HG02840 (cell line): ENCODE measurements at regions not wholly inside any gene's neighbourhood (a gene's known extent, or its start where the extent isn't known, plus 50 kb on each side); places are given as distances from the start of the nearest gene placed in this dataset.
"Not testable (repeated sequence)": the region's sequence is repeated elsewhere in the genome, so short reads cannot be mapped to it uniquely, and the experiment has no call there.

Experiments
- ATAC-seq: cut with Tn5 transposase; IDR thresholded peaks from one replicate; pipeline ENCODE4 v1.9.1; 2021; ENCODE audit warnings: mild to moderate bottlenecking, moderate library complexity, moderate number of reproducible peaks; ENCODE audit not compliant: unreplicated experiment, low FRiP score

DNA sequence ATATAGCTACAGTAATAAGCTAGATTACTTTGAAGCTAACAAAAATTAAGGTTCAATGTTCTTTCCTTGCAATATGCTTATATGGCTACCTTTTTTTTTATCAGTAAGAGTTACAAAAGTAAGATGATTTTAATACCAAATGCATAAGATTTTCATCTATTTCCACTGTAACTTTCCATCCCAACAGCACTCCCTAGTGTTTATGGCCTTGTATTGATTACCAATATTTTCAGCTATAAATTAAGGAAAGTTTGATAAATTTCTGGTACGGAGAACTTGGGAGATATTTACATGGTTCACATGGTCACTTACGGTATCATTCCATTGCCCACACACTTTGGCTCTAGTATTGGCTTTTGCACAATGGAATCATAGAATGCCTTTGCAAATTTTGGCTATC is 448.9 kb upstream of the PABPC4L start:
- no peak for ATAC-seq

DNA sequence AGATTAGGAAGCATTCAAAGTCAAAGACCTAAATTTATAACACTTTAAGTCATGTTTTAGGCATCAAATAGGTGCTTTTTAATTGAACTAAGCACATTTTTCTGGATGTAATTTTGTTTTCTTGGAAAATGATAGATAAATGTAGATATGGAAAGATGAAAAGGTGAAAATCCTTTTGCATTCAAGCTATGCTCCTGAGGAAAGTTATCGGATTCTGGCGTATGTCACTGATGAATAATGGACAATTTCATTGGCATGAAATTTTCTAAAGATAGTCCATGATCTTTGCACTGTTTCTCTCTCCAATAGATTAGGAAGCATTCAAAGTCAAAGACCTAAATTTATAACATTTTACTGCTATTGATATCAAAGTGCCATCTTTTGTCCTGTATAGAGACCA is 444.2 kb upstream of the PABPC4L start:
- ATAC-seq, result no peak

DNA sequence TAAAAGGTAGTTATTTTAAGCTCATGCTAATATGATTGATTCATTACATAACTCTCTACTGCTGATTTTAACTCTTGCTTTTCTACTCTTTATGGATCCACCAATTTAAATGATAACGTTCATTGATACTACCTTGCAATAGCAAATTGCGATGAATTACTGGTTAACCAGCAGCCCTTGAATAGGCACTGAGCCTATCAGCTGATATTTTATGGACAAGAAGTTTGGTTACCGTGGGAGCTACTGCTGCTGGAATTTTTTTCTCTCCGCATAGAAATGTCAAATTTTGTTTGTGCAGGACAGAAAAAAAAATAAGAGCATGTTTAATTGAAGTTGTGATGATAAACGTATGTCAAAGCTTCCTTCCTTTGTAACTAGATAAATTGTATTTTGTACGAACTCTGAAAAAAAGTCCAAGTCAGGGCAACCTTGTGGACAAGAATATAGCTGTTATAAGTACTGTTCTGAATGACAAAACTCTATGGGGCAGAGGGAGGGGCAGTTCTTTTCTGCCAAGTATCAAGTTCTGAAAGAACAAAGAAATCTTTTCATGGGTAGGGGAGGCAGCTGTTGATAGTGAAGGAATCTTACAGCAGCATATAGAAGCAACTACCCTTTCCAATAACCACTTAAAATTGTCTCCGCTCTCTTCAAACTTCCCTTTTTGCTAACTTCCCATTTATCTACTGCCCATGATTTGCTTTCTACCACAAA is 434.9 kb upstream of the PABPC4L start:
- no peak for ATAC-seq

DNA sequence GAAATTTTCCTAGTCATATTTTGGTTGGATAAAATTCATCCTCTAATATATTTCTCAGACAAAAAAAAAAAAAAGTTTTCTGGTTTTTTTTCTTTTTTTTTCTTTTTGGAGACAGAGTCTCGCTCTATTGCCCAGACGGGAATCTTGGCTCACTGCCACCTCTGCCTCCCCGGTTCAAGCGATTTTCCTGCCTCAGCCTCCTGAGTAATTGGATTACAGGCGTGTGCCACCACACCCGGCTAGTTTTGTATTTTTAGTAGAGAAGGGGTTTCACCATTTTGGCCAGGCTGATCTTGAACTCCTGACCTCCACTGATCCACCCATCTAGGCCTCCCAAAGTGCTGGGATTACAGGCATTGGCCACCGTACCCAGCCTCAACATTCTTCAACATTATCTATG is 432.7 kb upstream of the PABPC4L start:
- no peak for ATAC-seq

DNA sequence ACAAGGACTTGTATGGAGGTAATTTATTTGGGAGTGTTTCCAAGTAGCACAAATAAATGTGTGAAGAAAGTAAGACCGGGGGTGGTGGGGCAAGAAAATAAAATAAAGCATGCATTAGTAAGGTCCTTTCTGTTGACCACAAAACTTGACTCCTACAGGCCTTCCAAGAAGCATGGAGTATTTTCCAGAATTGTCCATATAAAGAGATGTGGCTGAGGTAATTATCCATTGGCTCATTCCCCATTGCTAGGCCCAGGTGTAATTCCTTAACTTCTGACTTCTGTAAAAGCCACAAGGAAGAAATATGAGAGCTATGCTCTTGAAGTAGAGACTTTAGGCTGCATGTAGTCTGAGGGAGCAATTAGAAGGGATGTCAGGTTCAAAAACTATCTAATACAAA is 430.5 kb upstream of the PABPC4L start:
- ATAC-seq, result no peak

DNA sequence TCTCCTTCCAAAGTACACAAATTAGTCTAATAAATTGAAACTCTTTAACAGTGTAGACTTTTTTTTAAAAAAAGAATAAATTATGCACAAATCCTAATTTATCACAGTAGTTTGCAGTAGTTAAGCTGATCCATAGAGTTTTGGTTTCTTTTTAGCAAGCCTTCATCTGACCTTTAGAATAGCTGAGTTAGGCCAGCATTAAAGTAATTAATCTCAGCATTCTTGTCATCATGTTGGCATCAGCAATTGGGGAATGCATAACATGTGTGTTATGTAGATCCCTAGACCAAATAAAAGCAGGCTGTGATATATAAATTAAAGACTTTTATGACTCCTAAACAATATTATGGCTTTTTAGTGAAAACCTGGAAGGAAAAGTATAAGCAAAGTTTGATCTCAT is 426.5 kb upstream of the PABPC4L start:
- no peak for ATAC-seq

DNA sequence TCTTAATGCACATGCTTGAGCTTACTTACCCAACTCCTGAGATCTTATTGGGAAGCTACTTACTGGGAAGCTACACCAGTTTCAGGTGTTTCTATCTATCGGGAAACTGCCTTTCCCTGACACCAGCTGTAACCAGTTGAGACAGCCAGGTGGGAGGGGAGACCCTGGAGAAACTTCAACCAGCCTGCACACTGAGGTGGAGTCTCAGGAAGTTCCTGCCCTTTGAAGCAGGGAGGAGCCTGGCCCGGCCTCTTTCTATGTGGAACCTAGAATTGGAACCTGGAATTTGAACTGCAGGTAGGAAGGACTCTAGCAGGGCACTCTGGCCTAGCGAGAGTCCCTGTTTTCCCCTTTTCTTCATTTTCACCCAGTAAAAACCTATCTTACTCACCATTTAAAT is 425.8 kb upstream of the PABPC4L start:
- no peak for ATAC-seq

DNA sequence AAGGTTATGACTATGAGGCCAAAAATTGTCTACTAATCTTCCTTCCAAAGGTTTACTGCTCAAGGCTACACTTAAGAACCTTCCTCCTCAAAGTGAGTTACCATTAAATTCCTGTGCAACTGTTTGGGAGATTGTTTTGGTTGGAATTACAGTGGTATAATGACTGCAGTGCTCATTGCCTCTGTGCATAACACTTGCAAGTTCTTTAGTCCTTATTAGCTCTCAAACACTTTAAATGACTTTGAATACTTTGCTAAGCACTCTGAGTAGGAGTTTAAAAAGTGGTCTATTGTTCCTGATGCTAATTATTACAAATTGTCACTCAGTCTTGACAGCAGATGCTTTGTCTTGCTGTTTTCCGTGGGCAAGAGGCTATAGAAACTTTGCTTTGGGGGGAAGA is 422.8 kb upstream of the PABPC4L start:
- no peak for ATAC-seq

DNA sequence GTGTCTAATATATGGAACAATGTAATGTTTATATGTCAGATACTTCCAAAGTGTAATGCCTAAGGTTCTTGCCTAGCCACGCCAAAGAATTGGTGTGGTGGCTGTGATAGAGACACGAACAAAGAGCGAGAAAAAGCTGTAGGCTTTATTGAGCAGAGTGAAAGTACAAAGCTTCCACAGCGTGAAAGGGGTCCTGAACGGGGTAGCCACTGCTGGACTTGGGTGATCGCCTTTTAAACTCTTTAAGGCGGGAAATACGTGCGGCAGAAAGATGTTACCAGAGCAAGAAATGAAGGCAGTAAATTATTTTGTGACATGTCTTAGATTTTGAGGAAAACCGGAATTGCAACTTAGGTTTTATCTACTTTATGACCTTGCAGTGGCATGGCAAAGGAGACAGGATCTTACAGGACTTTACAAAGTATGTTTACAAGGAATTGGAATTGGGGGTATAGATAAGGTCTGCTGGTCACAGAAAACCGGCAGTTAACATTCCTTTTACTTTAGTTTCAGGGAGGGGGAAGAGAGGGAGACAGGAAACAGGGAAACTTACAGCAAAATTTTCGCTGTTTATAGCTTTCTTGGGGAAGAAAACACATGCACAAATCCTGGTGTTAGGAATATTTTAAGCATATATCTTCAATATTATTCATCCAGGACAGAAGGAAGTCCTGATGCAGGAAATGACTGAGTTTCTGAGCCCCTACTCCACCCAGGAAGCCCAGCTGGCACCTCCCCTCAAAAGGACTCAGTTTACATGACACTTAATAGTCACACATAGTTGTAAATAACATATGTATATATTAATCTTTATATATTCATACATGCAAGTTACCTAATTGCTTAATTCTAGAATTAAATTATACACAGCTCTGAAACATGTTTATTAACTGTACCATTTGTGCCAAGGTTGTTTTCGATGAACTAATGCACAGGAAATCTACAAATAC is 421.3 kb upstream of the PABPC4L start:
- ATAC-seq, result not testable (repeated sequence)

DNA sequence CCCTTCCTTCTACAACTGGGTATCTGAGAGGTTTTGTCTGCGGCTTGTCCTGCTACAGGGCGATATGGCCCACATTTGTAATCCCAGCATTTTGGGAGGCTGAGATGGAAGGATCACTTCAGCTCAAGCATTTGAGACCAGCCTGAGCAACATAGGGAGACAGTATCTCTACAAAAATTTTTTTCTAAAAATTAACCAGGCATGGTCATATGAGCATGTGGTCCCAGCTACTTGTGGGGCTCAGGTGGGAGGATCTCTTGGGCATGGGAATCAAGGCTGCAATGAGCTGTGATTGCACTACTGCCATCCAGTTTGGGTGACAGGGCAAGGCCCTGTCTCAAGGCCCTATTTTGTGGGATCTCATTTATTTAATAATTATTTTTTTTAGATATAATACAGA is 420.6 kb upstream of the PABPC4L start:
- no peak for ATAC-seq

DNA sequence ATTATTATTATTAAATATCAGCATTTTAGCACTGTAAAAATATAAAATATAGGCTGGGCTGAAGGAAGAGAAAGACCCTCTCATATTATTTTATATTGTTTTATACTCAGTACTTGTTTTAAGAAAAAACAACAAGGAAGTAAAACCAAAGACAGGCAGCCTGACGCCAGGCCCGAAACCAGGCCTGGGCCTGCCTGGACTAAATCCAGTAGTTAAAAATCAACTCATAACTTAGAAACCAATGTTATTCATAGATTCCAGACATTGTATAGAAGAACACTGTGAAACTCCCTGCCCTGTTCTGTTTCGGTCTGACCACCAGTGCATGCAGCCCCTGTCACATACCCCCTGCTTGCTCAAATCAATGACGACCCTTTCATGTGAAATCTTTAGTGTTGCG is 420.1 kb upstream of the PABPC4L start:
- not testable (repeated sequence) for ATAC-seq

DNA sequence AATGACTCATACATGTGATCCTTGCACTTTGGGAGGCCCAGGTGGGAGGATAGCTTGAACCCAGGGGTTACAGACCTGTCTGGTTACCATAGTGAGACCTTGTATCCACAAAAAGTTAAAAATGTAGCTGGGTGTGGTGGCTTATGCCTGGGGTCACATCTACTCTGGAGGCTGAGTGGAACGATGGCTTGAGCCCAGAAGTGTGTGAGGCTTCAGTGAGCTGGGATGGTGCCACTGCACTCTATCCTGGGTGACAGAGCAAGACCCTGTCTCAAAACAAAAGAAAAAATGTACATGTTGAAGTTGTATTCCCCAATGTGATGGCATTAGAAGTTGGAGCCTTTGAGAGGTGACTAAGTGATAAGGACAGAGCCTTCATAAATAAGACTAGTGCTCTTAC is 409.4 kb upstream of the PABPC4L start:
- no peak for ATAC-seq

DNA sequence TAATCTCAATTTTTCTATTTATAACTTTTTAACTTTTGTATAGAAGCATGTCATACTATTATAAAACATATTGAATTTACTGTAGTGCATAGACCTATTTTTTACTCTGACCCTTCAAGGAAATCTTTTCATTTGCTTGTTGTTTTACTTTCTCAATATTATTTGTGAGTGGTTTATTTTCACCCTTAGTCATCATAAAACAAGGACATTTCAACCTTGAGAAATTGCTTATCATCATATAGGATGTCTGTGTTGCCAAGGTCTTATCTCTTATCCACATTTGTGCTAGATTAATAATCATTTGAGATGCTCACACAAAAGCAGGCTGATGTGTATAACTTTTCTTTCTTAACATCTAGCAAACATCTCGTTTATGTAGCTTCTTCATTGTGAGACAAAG is 408.6 kb upstream of the PABPC4L start:
- no peak for ATAC-seq

DNA sequence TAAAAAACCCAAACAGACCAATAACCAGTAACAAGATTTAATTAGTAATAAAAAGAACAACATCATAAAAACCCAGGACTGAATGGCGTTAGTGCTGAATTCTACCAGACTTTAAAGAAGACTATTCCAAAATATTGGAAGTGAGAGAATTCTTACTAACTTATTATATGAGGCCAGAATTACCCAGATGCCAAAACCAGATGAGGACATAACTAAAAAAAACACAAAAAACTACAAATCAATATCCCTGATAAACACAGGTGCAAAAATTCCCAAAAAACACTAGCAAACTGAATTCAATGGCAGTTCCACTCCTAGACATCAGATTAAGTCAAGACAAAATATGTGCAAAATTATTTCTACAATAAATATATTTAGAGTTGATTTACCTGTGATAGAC is 400.1 kb upstream of the PABPC4L start:
- ATAC-seq, result no peak

DNA sequence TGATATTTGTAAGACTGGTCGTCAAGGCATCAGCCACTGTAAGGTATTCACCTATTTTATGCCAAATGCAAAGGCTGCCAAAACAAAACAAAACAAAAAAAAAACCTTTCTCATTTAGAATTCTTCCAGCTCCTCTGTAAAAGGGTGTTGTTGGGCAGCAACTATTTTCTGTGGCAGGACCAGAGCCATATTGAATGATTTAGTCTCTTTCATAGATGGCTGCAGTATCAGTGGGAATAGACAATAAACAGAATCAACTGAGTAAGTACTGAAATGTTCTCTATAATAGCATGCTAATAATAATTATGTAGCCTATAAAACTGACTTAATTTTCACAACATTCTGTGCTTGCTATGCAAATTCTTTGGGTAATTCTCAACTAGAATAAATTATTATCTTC is 389.7 kb upstream of the PABPC4L start:
- ATAC-seq, result no peak

DNA sequence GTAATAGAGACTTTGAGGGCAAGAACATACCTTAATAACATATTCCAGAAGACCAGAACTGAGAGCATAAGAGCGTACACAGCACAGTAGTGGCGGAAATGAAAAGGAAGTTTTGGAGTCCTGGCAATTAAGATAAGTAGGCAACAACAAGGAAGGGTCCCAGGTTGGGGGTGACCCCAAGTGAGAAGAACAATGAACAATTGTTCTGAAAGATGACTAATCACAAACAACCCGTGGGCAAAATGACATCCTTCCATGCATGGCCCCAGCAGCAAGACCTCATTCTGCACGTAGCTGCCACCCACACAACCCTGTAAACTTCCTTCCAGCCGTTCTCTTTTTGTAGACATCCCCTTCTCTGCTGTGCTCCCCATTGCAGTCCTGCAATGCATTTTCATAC is 384.4 kb upstream of the PABPC4L start:
- no peak for ATAC-seq

DNA sequence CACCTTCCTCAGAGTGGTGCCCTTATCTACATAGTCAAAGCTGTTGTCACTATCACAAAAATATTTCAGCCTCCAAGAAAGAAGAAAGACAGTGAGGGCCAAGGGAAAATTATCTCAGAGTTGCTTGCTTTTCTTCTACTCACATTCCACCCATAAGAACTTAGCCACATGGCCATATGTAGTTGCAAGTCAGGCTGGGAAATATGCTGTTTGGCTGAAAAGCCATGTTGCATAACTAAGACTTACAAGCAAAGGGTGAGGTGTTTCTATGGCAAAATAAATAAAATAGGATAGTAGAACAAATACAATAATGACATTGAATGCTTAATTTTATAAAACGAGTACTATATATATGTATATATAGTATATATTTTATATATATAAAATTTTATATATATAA is 365.9 kb upstream of the PABPC4L start:
- ATAC-seq, result no peak

DNA sequence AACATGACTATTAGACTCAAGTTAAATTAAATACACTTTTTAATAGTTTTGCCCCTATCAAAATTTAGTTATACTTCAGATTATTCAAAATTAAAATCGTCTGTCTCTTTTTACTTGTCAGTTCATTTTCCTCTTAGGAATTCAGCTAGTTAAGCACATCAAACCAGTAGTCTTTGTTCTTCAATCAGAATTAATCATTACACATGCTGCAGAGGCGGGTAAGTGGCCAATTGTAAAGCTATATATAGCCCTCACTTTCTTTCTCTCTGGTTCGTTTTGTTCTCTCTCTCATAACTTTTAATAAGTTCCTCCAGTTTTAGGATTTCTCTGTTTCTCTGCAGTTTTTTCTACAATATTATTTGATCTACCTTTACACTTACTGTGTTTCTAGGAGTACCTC is 359.1 kb upstream of the PABPC4L start:
- ATAC-seq, result no peak

DNA sequence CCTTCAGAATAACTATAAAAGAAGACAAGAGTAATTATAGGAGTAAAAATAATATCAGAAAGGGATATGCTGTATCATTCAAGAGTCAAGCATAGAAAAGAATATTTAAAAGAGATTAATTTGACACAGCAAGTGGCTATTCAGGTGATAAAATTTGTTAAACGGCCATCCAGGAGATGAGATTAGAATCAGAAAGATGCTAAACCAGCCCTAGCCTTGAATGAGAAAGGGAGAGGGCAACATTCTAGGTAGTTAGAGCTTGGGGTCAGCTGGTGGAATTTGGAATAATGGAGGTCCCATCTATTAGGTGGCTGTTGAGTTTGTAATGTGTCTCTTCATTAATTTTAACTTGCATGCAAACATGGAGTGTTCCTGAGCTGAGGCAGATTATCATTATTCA is 350.5 kb upstream of the PABPC4L start:
- ATAC-seq, result no peak

DNA sequence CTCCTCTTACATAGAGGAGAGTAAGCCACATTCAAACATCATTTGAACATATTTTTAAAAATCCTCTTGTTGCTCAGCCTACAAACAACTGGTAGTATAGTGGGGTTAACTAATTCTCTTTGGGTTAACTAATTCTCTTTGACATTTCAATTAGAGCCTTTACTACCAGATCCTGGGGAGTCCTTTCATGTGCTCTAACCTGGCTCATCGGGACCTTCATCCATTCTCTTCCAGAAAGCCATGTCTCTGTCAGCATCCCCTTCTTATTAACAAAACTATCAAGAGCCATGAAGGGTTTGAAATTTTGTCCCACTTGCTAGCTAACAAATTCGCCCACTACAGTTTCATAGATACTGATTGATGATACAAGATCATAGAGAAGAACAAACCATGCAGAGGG is 349.8 kb upstream of the PABPC4L start:
- no peak for ATAC-seq

DNA sequence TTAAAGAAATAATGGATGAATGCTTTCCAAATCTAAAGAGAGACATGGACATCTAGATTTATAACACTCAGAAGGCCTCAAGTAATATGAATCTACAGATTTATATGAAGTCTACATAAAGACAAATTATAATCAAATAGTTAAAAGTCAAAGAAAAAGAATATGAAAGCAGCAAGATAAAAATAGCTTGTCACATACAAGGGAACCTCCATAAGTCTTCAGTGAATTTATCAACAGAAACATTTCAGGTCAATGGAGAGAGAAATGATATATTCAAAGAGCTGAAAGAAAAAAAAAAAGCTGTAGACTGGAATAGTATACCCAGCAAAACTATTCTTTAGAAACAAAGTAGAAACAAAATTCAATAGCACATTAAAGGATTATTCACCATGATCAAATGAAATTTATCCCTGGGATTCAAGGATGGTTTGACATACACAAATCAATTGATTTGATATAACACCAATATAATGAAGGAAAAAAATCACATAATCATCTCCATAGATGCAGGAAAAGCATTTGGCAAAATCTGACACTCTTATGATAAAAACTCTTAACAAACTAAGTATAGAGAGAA is 346.6 kb upstream of the PABPC4L start:
- ATAC-seq, result no peak

DNA sequence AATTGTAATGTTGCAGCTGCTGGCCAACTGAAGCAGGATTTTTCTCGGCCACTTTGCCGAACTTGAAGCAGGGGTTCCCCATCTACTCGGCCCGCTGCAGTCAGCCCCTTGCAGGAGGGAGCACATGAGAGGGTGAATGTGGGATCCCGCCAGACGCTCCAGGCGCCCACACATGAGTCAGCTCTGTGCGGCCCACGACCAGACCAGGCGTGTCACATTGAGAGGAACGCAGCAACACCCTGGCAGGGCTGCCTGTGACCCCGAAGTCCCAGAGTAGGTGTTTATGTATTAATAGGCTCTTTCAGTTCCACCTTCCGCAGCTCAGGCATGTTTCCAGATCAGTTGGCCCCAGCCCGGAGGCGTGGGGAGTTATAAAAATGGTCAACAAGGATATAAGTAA is 344.7 kb upstream of the PABPC4L start:
- ATAC-seq, result no peak
